ENCODE measurements at regions not wholly inside any gene's neighbourhood (a gene's known extent, or its start where the extent isn't known, plus 50 kb on each side); places are given as distances from the start of the nearest gene placed in this dataset.

- Histone ChIP-seq H3K27me3 (ENCODE audit: control insufficient read depth in 1 of 2, insufficient read depth in 2 of 2, low read length in 1 of 2) (no peaks in the 10 kb centered on the region), H3K27ac (ENCODE audit: low read depth in 1 of 2, low read length in 2 of 2) (no peak overlapping the region), H3K4me3 (ENCODE audit: low read length in 2 of 2) (no peak overlapping the region), H3K4me1 (ENCODE audit: control insufficient read depth in 1 of 2, insufficient read depth in 2 of 2, low read length in 2 of 2) (no peaks in the 10 kb centered on the region), H3K36me3 (ENCODE audit: control insufficient read depth in 1 of 2, insufficient read depth in 2 of 2, low read length in 1 of 2) (no peaks in the 10 kb centered on the region), H3K9me3 (ENCODE audit: control insufficient read depth, low read length) (no peaks in the 10 kb centered on the region)
- ATAC-seq (ENCODE audit: low FRiP score): no peak
- intact Hi-C loops (cut with DNase I): no loop called here
- no peak for DNase-seq
- 71 to 77% methylated on average over 6 of the region's 6 CpGs for WGBS, 2 donors
These were observed 74.1 kb upstream of the LHX1 start for GRCh38 chr17:36863131-36863530.

- DNase-seq (no peak), ATAC-seq (ENCODE audit: low FRiP score) (no peak)
- WGBS, 2 donors: 59 to 73% methylated on average over 21 of the region's 21 CpGs
- intact Hi-C loops (cut with DNase I): no loop called here
- Histone ChIP-seq H3K27ac (ENCODE audit: low read depth in 1 of 2, low read length in 2 of 2) (no peak overlapping the region), H3K4me1 (ENCODE audit: control insufficient read depth in 1 of 2, insufficient read depth in 2 of 2, low read length in 2 of 2) (no peaks in the 10 kb centered on the region), H3K27me3 (ENCODE audit: control insufficient read depth in 1 of 2, insufficient read depth in 2 of 2, low read length in 1 of 2) (no peaks in the 10 kb centered on the region), H3K9me3 (ENCODE audit: control insufficient read depth, low read length) (no peaks in the 10 kb centered on the region), H3K36me3 (ENCODE audit: control insufficient read depth in 1 of 2, insufficient read depth in 2 of 2, low read length in 1 of 2) (no peaks in the 10 kb centered on the region), H3K4me3 (ENCODE audit: low read length in 2 of 2) (no peak overlapping the region)
These were observed 73.3 kb upstream of the LHX1 start for GRCh38 chr17:36863676-36864612.

DNA sequence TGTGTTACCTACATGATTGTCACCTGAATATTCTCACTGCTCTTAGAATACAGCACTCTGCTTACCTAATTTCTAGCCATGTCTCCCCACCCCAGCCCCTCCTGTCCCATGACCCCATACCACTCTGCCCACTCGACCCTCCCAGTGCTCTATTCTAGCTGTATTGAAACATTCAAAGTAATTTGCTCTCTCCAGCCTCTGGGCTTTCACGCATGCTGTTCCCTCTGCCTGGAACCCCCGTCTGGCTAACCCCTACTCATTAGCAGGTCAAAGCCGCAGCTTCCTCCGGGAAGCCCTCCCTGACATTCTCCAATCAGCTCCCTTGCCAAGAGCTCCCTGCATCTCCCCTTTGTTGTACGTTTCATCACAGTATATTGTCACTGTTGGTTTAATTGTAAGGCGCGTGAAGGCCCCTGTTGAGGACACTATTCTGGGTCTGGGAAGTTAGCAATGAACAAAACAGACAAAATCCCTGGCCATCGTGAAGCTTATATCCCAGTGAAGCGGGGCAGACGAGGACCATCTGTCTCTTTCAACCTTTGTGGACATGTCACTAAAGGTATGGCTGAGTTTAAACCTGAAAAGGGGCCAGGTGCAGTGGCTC, 72.3 kb upstream of the LHX1 start:
- peak in 1 of 2 donors; percentile 22 for DNase-seq
- no peaks in the 10 kb centered on the region for H3K36me3 ChIP-seq (ENCODE audit: control insufficient read depth in 1 of 2, insufficient read depth in 2 of 2, low read length in 1 of 2)
- H3K9me3 ChIP-seq (ENCODE audit: control insufficient read depth, low read length): no peaks in the 10 kb centered on the region
- no peak for ATAC-seq (ENCODE audit: low FRiP score)
- no peaks in the 10 kb centered on the region for H3K4me1 ChIP-seq (ENCODE audit: control insufficient read depth in 1 of 2, insufficient read depth in 2 of 2, low read length in 2 of 2)
- no peaks in the 10 kb centered on the region for H3K27me3 ChIP-seq (ENCODE audit: control insufficient read depth in 1 of 2, insufficient read depth in 2 of 2, low read length in 1 of 2)
- 53 to 70% methylated on average over 11 of the region's 11 CpGs for WGBS, 2 donors
- no peak overlapping the region for H3K27ac ChIP-seq (ENCODE audit: low read depth in 1 of 2, low read length in 2 of 2)
- intact Hi-C loops (cut with DNase I): no loop called here
- H3K4me3 ChIP-seq (ENCODE audit: low read length in 2 of 2): no peak overlapping the region

- no peak overlapping the region for H3K27ac ChIP-seq (ENCODE audit: low read depth in 1 of 2, low read length in 2 of 2)
- intact Hi-C loops (cut with DNase I): no loop called here
These were observed 69.4 kb upstream of the LHX1 start for GRCh38 chr17:36867716-36868341.

GRCh38 chr17:36868777-36869176, 68.5 kb upstream of the LHX1 start:
- intact Hi-C loops (cut with DNase I): no loop called here
- DNase-seq: peak in 1 of 2 donors; percentile 28
- no peak overlapping the region for H3K4me3 ChIP-seq (ENCODE audit: low read length in 2 of 2)
- no peak for ATAC-seq (ENCODE audit: low FRiP score)
- H3K27ac ChIP-seq (ENCODE audit: low read depth in 1 of 2, low read length in 2 of 2): no peak overlapping the region
- WGBS, 2 donors: 53 to 59% methylated on average over 10 of the region's 10 CpGs
- no peaks in the 10 kb centered on the region for H3K4me1 ChIP-seq (ENCODE audit: control insufficient read depth in 1 of 2, insufficient read depth in 2 of 2, low read length in 2 of 2)
- H3K36me3 ChIP-seq (ENCODE audit: control insufficient read depth in 1 of 2, insufficient read depth in 2 of 2, low read length in 1 of 2): no peaks in the 10 kb centered on the region
- H3K9me3 ChIP-seq (ENCODE audit: control insufficient read depth, low read length): peaks cover 3% of the 10 kb centered on the region
- no peaks in the 10 kb centered on the region for H3K27me3 ChIP-seq (ENCODE audit: control insufficient read depth in 1 of 2, insufficient read depth in 2 of 2, low read length in 1 of 2)

More at GRCh38 chr17:36867716-36868341, 69.4 kb upstream of the LHX1 start:
- Histone ChIP-seq H3K4me3 (ENCODE audit: low read length in 2 of 2) (no peak overlapping the region), H3K27me3 (ENCODE audit: control insufficient read depth in 1 of 2, insufficient read depth in 2 of 2, low read length in 1 of 2) (no peaks in the 10 kb centered on the region), H3K4me1 (ENCODE audit: control insufficient read depth in 1 of 2, insufficient read depth in 2 of 2, low read length in 2 of 2) (no peaks in the 10 kb centered on the region), H3K9me3 (ENCODE audit: control insufficient read depth, low read length) (peaks cover 3% of the 10 kb centered on the region), H3K36me3 (ENCODE audit: control insufficient read depth in 1 of 2, insufficient read depth in 2 of 2, low read length in 1 of 2) (no peaks in the 10 kb centered on the region)
- DNase-seq (no peak), ATAC-seq (ENCODE audit: low FRiP score) (no peak)
- 72 to 73% methylated on average over 6 of the region's 6 CpGs for WGBS, 2 donors

- intact Hi-C loops (cut with DNase I): no loop called here
- no peaks in the 10 kb centered on the region for H3K36me3 ChIP-seq (ENCODE audit: control insufficient read depth in 1 of 2, insufficient read depth in 2 of 2, low read length in 1 of 2)
- no peaks in the 10 kb centered on the region for H3K27me3 ChIP-seq (ENCODE audit: control insufficient read depth in 1 of 2, insufficient read depth in 2 of 2, low read length in 1 of 2)
- ATAC-seq (ENCODE audit: low FRiP score) (no peak), DNase-seq (peak in 1 of 2 donors; percentile 39)
- H3K27ac ChIP-seq (ENCODE audit: low read depth in 1 of 2, low read length in 2 of 2): no peak overlapping the region
- H3K9me3 ChIP-seq (ENCODE audit: control insufficient read depth, low read length): peaks cover 3% of the 10 kb centered on the region
- no peaks in the 10 kb centered on the region for H3K4me1 ChIP-seq (ENCODE audit: control insufficient read depth in 1 of 2, insufficient read depth in 2 of 2, low read length in 2 of 2)
- no peak overlapping the region for H3K4me3 ChIP-seq (ENCODE audit: low read length in 2 of 2)
- 70 to 72% methylated on average over 8 of the region's 8 CpGs for whole genome bisulfite sequencing, 2 donors
These were observed 67.8 kb upstream of the LHX1 start for GRCh38 chr17:36869441-36869840.

GRCh38 chr17:36869856-36870719, 67.2 kb upstream of the LHX1 start:
- DNase-seq: peak in 1 of 2 donors; percentile 51
- Histone ChIP-seq H3K9me3 (ENCODE audit: control insufficient read depth, low read length) (peaks cover 3% of the 10 kb centered on the region), H3K36me3 (ENCODE audit: control insufficient read depth in 1 of 2, insufficient read depth in 2 of 2, low read length in 1 of 2) (no peaks in the 10 kb centered on the region), H3K27ac (ENCODE audit: low read depth in 1 of 2, low read length in 2 of 2) (no peak overlapping the region), H3K27me3 (ENCODE audit: control insufficient read depth in 1 of 2, insufficient read depth in 2 of 2, low read length in 1 of 2) (no peaks in the 10 kb centered on the region), H3K4me1 (ENCODE audit: control insufficient read depth in 1 of 2, insufficient read depth in 2 of 2, low read length in 2 of 2) (no peaks in the 10 kb centered on the region), H3K4me3 (ENCODE audit: low read length in 2 of 2) (no peak overlapping the region)
- intact Hi-C loops (cut with DNase I): no loop called here
- 56 to 59% methylated on average over 18 of the region's 18 CpGs for WGBS, 2 donors
- ATAC-seq (ENCODE audit: low FRiP score): no peak

DNA sequence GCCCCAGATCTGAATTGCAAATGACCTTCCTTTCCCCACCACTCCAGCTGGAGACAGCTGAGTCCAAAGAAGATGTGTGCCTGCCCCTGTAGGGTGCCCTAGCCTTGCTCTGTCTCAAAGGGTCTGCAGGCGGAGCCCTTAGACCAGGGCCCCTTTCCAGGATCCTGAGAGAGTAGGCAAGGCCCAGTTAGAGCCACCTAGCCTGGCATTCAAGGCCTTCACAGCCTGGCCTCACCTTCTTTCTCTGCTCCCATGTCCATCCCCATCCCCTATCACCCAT, 66.6 kb upstream of the LHX1 start:
- Histone ChIP-seq H3K9me3 (ENCODE audit: control insufficient read depth, low read length) (peaks cover 3% of the 10 kb centered on the region), H3K27ac (ENCODE audit: low read depth in 1 of 2, low read length in 2 of 2) (no peak overlapping the region), H3K4me1 (ENCODE audit: control insufficient read depth in 1 of 2, insufficient read depth in 2 of 2, low read length in 2 of 2) (no peaks in the 10 kb centered on the region), H3K27me3 (ENCODE audit: control insufficient read depth in 1 of 2, insufficient read depth in 2 of 2, low read length in 1 of 2) (no peaks in the 10 kb centered on the region), H3K4me3 (ENCODE audit: low read length in 2 of 2) (no peak overlapping the region), H3K36me3 (ENCODE audit: control insufficient read depth in 1 of 2, insufficient read depth in 2 of 2, low read length in 1 of 2) (no peaks in the 10 kb centered on the region)
- DNase-seq (no peak), ATAC-seq (ENCODE audit: low FRiP score) (no peak)
- WGBS, 2 donors: 44 to 76% methylated on average over 1 of the region's 1 CpG
- intact Hi-C loops (cut with DNase I): no loop called here
